B cell (primary cell): ENCODE measurements at regions not wholly inside any gene's neighbourhood (a gene's known extent, or its start where the extent isn't known, plus 50 kb on each side); places are given as distances from the start of the nearest gene placed in this dataset.

Experiments
- ATAC-seq: fragments of 200-7000 bp; cut with Tn5 transposase; one replicate; pipeline ENCODE4 v1.10.0; 2021; ENCODE audit warnings: low read depth, mild to moderate bottlenecking, moderate number of reproducible peaks, moderate library complexity
- CTCF ChIA-PET: fragments of 350-600 bp; sonication (Branson Sonifier 250); formaldehyde crosslinking; loops from one replicate; lab custom pipeline; 2021; ENCODE audit warnings: antibody characterized with exemption, inconsistent platforms; lab: Charles Lee
- POLR2A ChIA-PET: fragments of 350-600 bp; sonication (Branson Sonifier 250); formaldehyde crosslinking; loops from one replicate; lab custom pipeline; 2021; ENCODE audit warnings: antibody characterized with exemption; lab: Charles Lee
- DNase-seq: peaks from one replicate; pipeline ENCODE4 v3.0.0; 2013
- H2AFZ ChIP-seq: 2 replicates; pipeline ENCODE4 v1.6.1; 2012; ENCODE audit warnings: mild to moderate bottlenecking, low read depth, low read length; ENCODE audit not compliant: insufficient read depth, poor library complexity, severe bottlenecking
- H3K27ac ChIP-seq, 2 donors: 1 replicate in 1 of 2; 2 replicates in 1 of 2; pipeline ENCODE4 v1.5.1; 2012 to 2013; ENCODE audit warnings: low read length in 2 of 2, mild to moderate bottlenecking in 2 of 2, moderate library complexity in 1 of 2
- H3K27me3 ChIP-seq, 4 experiments: fragments of 200-600 bp in 1 of 4; sonication (generic) in 1 of 4; replicated peaks in 1 of 4; 1 replicate in 2 of 4; 2 replicates in 2 of 4; pipeline versions ENCODE4 v1.6.1 to v1.7.0; 2013 to 2016; ENCODE audit warnings: low read length in 3 of 4, mild to moderate bottlenecking in 2 of 4, mixed read lengths in 1 of 4, moderate library complexity in 1 of 4; ENCODE audit not compliant: insufficient read depth in 4 of 4, control insufficient read depth in 3 of 4; ENCODE audit errors: control extremely low read depth in 1 of 4
- H3K36me3 ChIP-seq, 2 experiments: replicated peaks in 1 of 2; 1 replicate in 1 of 2; 2 replicates in 1 of 2; pipeline versions ENCODE4 v1.6.1 to v1.7.1; 2013; ENCODE audit warnings: low read length in 1 of 2; ENCODE audit not compliant: insufficient read depth in 2 of 2, control insufficient read depth in 1 of 2; ENCODE audit errors: control extremely low read depth in 1 of 2, extremely low read depth in 1 of 2
- H3K4me1 ChIP-seq, 2 donors: fragments of 200-600 bp in 1 of 2; sonication (generic) in 1 of 2; 1 replicate in 1 of 2; 2 replicates in 1 of 2; pipeline versions ENCODE4 v1.5.1 to v1.6.1; 2013 to 2017; ENCODE audit warnings: low read length in 2 of 2; ENCODE audit not compliant: control insufficient read depth in 2 of 2, insufficient read depth in 2 of 2
- H3K4me2 ChIP-seq: replicated peaks from 2 replicates; pipeline ENCODE3; 2012; ENCODE audit warnings: mild to moderate bottlenecking, low read depth, low read length; ENCODE audit not compliant: poor library complexity, severe bottlenecking
- H3K4me3 ChIP-seq, 5 experiments: fragments of 200-600 bp in 1 of 5; sonication (generic) in 1 of 5; 1 replicate in 3 of 5; 2 replicates in 2 of 5; pipeline versions ENCODE4 v1.5.1 to v1.7.0; 2011 to 2016; ENCODE audit warnings: low read length in 4 of 5, mild to moderate bottlenecking in 4 of 5, low read depth in 2 of 5, control low read depth in 1 of 5, moderate library complexity in 1 of 5; ENCODE audit not compliant: insufficient read depth in 1 of 5; ENCODE audit errors: control extremely low read depth in 1 of 5, extremely low read depth in 1 of 5
- H3K79me2 ChIP-seq: fragments of 200-600 bp; sonication (generic); one replicate; pipeline ENCODE4 v1.6.0; 2016; ENCODE audit warnings: low read length; ENCODE audit not compliant: control insufficient read depth, insufficient read depth
- H3K9ac ChIP-seq: fragments of 200-600 bp; sonication (generic); 2 replicates; pipeline ENCODE4 v1.6.1; 2017; ENCODE audit warnings: mild to moderate bottlenecking, low read length, moderate library complexity
- H3K9me3 ChIP-seq, 3 donors: one replicate each; pipeline versions ENCODE4 v1.6.1 to v1.7.1; 2013; ENCODE audit warnings: low read length in 2 of 3; ENCODE audit not compliant: control insufficient read depth in 2 of 3, insufficient read depth in 1 of 3; ENCODE audit errors: control extremely low read depth in 1 of 3
- H4K20me1 ChIP-seq: 2 replicates; pipeline ENCODE4 v1.6.0; 2012; ENCODE audit warnings: mild to moderate bottlenecking, low read length; ENCODE audit not compliant: insufficient read depth, control insufficient read depth, poor library complexity, severe bottlenecking
- H3K27ac Mint-ChIP-seq: one replicate; pipeline ENCODE4 v1.8.0; 2021; ENCODE audit warnings: mixed read lengths
- H3K27me3 Mint-ChIP-seq: one replicate; pipeline ENCODE4 v1.8.0; 2021; ENCODE audit warnings: mixed read lengths
- H3K4me1 Mint-ChIP-seq: one replicate; pipeline ENCODE4 v1.8.0; 2021; ENCODE audit warnings: mixed read lengths
- H3K4me3 Mint-ChIP-seq: one replicate; pipeline ENCODE4 v1.8.0; 2021; ENCODE audit warnings: mixed read lengths
- H3K9me3 Mint-ChIP-seq: one replicate; pipeline ENCODE4 v1.8.0; 2022; ENCODE audit warnings: mixed read lengths; ENCODE audit not compliant: insufficient read depth
- CTCF ChIP-seq: fragments of 200-600 bp; IDR thresholded peaks from one replicate; pipeline ENCODE4 v1.8.0; 2022; ENCODE audit warnings: antibody characterized with exemption, mild to moderate bottlenecking
- EZH2 ChIP-seq: IDR thresholded peaks from 2 replicates; pipeline ENCODE4 v1.6.1; 2012; ENCODE audit warnings: borderline replicate concordance, low read depth, mild to moderate bottlenecking, moderate library complexity, low read length; ENCODE audit not compliant: insufficient read depth, poor library complexity, severe bottlenecking
- WGBS: methylation state at CpG from one replicate; pipeline ENCODE4 v1.1.5; 2013; ENCODE audit warnings: missing lambda C conversion rate; ENCODE audit not compliant: insufficient coverage; 5-methylcytosine and 5-hydroxymethylcytosine counted together
- intact Hi-C: fragments of 100-400 bp; cut with micrococcal nuclease; formaldehyde crosslinking; loops from one replicate; pipeline ENCODE4 v1.10.0; 2022

GRCh38 chr2:102910724-102911123 lies 148.9 kb downstream of the TMEM182 start:
- no peak for DNase-seq
- TF ChIP-seq CTCF (no peak), EZH2 (no peak)

DNA sequence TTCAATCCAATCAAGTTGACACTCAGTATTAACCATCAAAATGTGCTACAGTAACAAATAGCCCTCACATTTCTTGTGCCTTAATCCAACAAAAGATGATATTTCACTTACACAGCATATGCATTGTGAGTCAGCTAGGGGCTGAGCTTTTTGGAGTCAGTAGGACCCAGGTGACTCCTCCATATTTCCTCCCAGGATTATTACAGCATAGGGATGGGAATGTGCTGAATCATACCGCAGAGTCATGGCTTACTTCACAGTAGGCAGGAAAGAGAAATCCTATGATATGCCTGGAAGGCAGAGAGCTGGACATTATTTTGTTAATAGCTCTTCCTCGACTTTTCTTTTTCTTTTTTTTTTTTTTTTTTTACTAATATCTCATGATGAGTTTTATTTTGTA lies 153.3 kb downstream of the TMEM182 start:
- Mint-ChIP-seq H3K27ac (no peak overlapping the region), H3K4me3 (no peak overlapping the region), H3K9me3 (peaks cover 5% of the 10 kb centered on the region), H3K4me1 (no peaks in the 10 kb centered on the region), H3K27me3 (no peaks in the 10 kb centered on the region)
- ChIA-PET POLR2A (no interaction called here), CTCF (no interaction called here)
- no peak for ATAC-seq
- Histone ChIP-seq H3K4me2 (no peak overlapping the region), H3K9ac (no peak overlapping the region), H2AFZ (no peak overlapping the region), H4K20me1 (no peaks in the 10 kb centered on the region), H3K36me3 (no peaks in the 10 kb centered on the region), H3K4me1 (no peaks in the 10 kb centered on the region), H3K9me3 (peaks cover 0 to 8% (median 6%) of the 10 kb centered on the region in 3 donors), H3K79me2 (no peaks in the 10 kb centered on the region), H3K4me3 (no peak overlapping the region), H3K27me3 (no peaks in the 10 kb centered on the region), H3K27ac (no peak overlapping the region)
- DNase-seq = no peak
- TF ChIP-seq EZH2 = no peak
- no peak for TF ChIP-seq CTCF
- intact Hi-C loops = no loop called here
- WGBS = no CpG with 5 or more reads among the region's 2 CpGs

More at GRCh38 chr2:102910724-102911123, 148.9 kb downstream of the TMEM182 start:
- no peak overlapping the region for H3K4me3 ChIP-seq
- 90% methylated on average over 5 of the region's 6 CpGs for WGBS
- no peaks in the 10 kb centered on the region for H3K9me3 ChIP-seq
- no peak overlapping the region for H2AFZ ChIP-seq
- Mint-ChIP-seq H3K4me1 (no peaks in the 10 kb centered on the region), H3K27ac (no peak overlapping the region), H3K27me3 (no peaks in the 10 kb centered on the region), H3K4me3 (no peak overlapping the region), H3K9me3 (no peaks in the 10 kb centered on the region)
- no peak overlapping the region for H3K9ac ChIP-seq
- ChIA-PET CTCF (no interaction called here), POLR2A (no interaction called here)
- H3K27ac ChIP-seq = no peak overlapping the region
- no peaks in the 10 kb centered on the region for H3K36me3 ChIP-seq
- H3K4me1 ChIP-seq = no peaks in the 10 kb centered on the region
- H3K4me2 ChIP-seq = no peak overlapping the region
- intact Hi-C loops = no loop called here
- no peaks in the 10 kb centered on the region for H4K20me1 ChIP-seq
- no peaks in the 10 kb centered on the region for H3K79me2 ChIP-seq
- H3K27me3 ChIP-seq = no peaks in the 10 kb centered on the region
- ATAC-seq = no peak
